Right atrium auricular region (tissue), 2 donors: ENCODE measurements at regions not wholly inside any gene's neighbourhood (a gene's known extent, or its start where the extent isn't known, plus 50 kb on each side); places are given as distances from the start of the nearest gene placed in this dataset.

Experiments
- DNase-seq: peaks from one replicate; pipeline ENCODE4 v3.0.0-alpha.2; 2019; ENCODE audit warnings: low spot score
- H3K27ac ChIP-seq, 2 donors: fragments of 200-600 bp; sonication (generic); 1 replicate in 1 of 2; 2 replicates in 1 of 2; pipeline ENCODE4 v1.5.1; 2016 to 2019
- H3K27me3 ChIP-seq, 2 donors: fragments of 200-600 bp; sonication (generic); one replicate each; pipeline versions ENCODE4 v1.5.1 to v1.6.0; 2017 to 2019
- H3K36me3 ChIP-seq: fragments of 200-600 bp; sonication (generic); one replicate; pipeline ENCODE4 v1.5.1; 2016
- H3K4me1 ChIP-seq, 2 donors: fragments of 200-600 bp; sonication (generic); one replicate each; pipeline versions ENCODE4 v1.5.1 to v1.6.0; 2017 to 2019
- H3K4me3 ChIP-seq, 2 donors: fragments of 200-600 bp; sonication (generic); 1 replicate in 1 of 2; 2 replicates in 1 of 2; pipeline ENCODE4 v1.5.1; 2017 to 2019; ENCODE audit warnings: mild to moderate bottlenecking in 1 of 2, moderate library complexity in 1 of 2
- H3K9me3 ChIP-seq, 2 donors: fragments of 200-600 bp; sonication (generic); one replicate each; pipeline ENCODE4 v1.5.1; 2019
- TF ChIP-seq, protein P1 (sequence below), 2 donors: fragments of 200-600 bp; sonication (generic); IDR thresholded peaks; one replicate each; pipeline ENCODE4 v1.5.1; 2019; ENCODE audit warnings: antibody characterized with exemption in 2 of 2

DNA sequence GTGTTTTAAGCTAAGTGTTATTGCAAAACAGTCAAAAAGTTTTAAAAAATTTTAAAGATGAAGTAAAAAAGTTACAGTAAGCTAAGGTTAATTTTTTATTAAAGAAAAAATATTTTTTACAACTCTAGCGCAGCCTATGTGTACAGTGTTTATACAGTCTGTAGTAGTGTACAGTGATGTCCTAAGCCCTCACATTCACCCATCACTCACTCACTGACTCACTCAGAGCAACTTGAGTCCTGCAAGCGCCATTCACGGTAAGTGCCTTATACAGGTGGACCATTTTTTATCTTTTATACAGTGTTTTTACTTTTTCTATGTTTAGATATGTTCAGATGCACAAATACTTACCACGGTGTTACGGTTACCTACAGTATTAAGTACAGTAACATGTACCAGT, 83.4 kb upstream of the STMND1 start:
- DNase-seq: no peak
- Histone ChIP-seq H3K9me3 (no peaks in the 10 kb centered on the region), H3K4me1 (no peaks in the 10 kb centered on the region), H3K4me3 (no peak overlapping the region), H3K36me3 (no peaks in the 10 kb centered on the region), H3K27me3 (no peaks in the 10 kb centered on the region), H3K27ac (no peak overlapping the region)
- TF ChIP-seq, protein P1, sequence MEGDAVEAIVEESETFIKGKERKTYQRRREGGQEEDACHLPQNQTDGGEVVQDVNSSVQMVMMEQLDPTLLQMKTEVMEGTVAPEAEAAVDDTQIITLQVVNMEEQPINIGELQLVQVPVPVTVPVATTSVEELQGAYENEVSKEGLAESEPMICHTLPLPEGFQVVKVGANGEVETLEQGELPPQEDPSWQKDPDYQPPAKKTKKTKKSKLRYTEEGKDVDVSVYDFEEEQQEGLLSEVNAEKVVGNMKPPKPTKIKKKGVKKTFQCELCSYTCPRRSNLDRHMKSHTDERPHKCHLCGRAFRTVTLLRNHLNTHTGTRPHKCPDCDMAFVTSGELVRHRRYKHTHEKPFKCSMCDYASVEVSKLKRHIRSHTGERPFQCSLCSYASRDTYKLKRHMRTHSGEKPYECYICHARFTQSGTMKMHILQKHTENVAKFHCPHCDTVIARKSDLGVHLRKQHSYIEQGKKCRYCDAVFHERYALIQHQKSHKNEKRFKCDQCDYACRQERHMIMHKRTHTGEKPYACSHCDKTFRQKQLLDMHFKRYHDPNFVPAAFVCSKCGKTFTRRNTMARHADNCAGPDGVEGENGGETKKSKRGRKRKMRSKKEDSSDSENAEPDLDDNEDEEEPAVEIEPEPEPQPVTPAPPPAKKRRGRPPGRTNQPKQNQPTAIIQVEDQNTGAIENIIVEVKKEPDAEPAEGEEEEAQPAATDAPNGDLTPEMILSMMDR (IDR thresholded peaks at IDR 0.05): no peak

DNA sequence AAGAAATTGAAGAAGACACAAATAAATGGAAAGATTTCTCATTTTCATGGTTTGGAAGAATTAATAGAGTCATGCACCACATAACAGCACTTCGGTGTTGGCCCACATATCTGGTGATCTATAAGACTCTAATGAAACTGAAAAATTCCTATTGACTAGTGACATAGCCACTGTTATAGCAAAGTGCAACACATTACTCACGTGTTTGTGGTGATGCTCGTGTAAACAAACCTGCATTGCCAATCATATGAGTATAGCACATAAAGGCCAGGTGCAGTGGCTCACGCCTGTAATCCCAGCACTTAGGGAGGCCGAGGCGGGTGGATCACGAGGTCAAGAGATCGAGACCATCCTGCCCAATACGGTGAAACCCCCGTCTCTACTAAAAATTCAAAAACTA, 84.4 kb upstream of the STMND1 start:
- H3K9me3 ChIP-seq: no peaks in the 10 kb centered on the region
- DNase-seq: no peak
- H3K4me1 ChIP-seq: no peaks in the 10 kb centered on the region
- TF ChIP-seq, protein P1 (IDR thresholded peaks at IDR 0.05): no peak
- no peaks in the 10 kb centered on the region for H3K36me3 ChIP-seq
- H3K27ac ChIP-seq: no peak overlapping the region
- no peaks in the 10 kb centered on the region for H3K27me3 ChIP-seq
- H3K4me3 ChIP-seq: no peak overlapping the region

DNA sequence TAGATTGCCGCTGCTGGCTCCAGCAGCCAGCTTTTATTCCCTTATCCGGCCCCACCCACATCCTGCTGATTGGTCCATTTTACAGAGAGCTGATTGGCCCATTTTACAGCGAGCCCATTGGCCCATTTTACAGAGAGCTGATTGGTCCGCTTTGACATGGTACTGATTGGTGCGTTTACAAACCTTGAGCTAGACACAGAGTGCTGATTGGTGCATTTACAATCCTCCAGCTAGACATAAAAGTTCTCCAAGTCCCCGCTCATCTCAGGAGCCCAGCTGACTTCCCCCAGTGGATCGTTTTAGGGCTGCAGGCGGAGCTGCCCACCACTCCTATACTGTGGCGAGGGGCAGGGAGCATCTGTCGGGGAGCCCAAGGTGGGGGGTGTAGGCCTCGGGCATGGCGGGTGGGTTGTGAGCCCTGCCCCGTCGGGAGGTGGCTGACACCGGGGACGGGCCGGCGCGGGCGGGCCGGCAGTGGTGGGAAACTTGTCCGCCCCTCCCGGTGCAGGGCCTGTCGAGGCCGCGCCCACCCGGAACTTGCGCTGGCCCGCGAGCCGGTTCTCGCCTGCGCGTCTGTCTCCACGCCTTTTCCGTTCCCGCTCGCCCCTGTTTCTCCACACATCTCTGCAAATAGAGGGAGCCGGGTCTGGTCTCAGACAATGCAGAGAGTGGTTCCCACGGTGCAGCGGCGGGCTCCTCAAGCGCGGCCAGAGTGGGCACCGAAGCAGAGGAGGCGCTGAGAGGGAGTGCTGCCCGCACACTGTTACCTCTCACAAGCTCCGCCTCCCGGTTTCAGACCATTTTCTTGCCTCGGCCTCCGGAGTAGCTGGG, 86.1 kb upstream of the STMND1 start:
- peak overlapping the region in 1 of 2 donors; percentile 27 for H3K27ac ChIP-seq
- no peak for DNase-seq
- TF ChIP-seq, protein P1 (IDR thresholded peaks at IDR 0.05): no peak
- peak overlapping the region; percentile 25 to 53 for H3K4me3 ChIP-seq
- no peaks in the 10 kb centered on the region for H3K4me1 ChIP-seq
- no peaks in the 10 kb centered on the region for H3K27me3 ChIP-seq
- H3K9me3 ChIP-seq: no peaks in the 10 kb centered on the region
- H3K36me3 ChIP-seq: no peaks in the 10 kb centered on the region

DNA sequence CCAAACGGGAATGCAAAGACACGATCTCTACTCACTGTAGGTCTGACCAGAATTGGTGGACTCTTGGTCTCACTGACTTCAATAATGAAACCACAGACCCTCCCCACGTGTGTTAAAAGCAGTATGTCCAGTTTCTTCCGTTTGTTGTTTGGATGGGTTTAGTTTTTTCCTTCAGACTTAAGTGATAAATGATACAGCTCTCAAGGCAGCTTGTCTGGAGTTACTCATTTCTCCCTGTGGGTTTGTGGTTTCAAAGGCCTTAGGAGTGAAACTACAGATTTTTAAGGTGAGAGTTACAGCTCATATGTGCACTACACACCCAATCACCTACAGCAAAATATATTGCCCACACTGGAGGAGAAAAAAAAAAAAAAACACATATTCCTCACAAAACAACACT, 86.7 kb upstream of the STMND1 start:
- no peak for DNase-seq
- Histone ChIP-seq H3K27me3 (no peaks in the 10 kb centered on the region), H3K36me3 (no peaks in the 10 kb centered on the region), H3K27ac (no peak overlapping the region), H3K4me3 (no peak overlapping the region), H3K4me1 (no peaks in the 10 kb centered on the region), H3K9me3 (no peaks in the 10 kb centered on the region)
- TF ChIP-seq, protein P1 (IDR thresholded peaks at IDR 0.05): no peak

DNA sequence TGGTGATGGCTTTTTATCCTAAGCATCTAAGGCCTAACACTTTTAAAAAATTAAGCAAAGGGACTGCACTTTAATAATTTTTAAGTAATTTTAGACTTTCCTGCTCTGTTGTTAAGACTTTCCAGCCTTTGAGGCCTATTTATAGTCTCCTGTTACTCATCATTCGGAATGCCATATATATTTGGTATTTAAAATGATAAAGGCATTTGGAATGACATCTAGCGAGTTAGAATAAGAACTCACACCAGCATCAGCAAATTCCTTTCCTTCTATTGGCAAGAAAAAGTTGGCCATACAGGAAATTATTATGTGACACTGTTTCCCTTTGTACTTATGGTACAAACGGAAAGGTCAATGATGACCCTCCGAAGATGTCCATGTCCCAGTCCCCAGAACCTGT, 88.1 kb upstream of the STMND1 start:
- H3K27ac ChIP-seq: no peak overlapping the region
- H3K9me3 ChIP-seq: no peaks in the 10 kb centered on the region
- H3K4me3 ChIP-seq: no peak overlapping the region
- DNase-seq: no peak
- H3K27me3 ChIP-seq: no peaks in the 10 kb centered on the region
- H3K4me1 ChIP-seq: no peaks in the 10 kb centered on the region
- H3K36me3 ChIP-seq: no peaks in the 10 kb centered on the region
- TF ChIP-seq, protein P1 (IDR thresholded peaks at IDR 0.05): no peak
